HG03108 (cell line): ENCODE measurements at regions not wholly inside any gene's neighbourhood (a gene's known extent, or its start where the extent isn't known, plus 50 kb on each side); places are given as distances from the start of the nearest gene placed in this dataset.
"Not testable (repeated sequence)": the region's sequence is repeated elsewhere in the genome, so short reads cannot be mapped to it uniquely, and the experiment has no call there.

Experiments
- ATAC-seq: cut with Tn5 transposase; IDR thresholded peaks from one replicate; pipeline ENCODE4 v1.9.1; 2021; ENCODE audit warnings: moderate library complexity; ENCODE audit not compliant: unreplicated experiment

DNA sequence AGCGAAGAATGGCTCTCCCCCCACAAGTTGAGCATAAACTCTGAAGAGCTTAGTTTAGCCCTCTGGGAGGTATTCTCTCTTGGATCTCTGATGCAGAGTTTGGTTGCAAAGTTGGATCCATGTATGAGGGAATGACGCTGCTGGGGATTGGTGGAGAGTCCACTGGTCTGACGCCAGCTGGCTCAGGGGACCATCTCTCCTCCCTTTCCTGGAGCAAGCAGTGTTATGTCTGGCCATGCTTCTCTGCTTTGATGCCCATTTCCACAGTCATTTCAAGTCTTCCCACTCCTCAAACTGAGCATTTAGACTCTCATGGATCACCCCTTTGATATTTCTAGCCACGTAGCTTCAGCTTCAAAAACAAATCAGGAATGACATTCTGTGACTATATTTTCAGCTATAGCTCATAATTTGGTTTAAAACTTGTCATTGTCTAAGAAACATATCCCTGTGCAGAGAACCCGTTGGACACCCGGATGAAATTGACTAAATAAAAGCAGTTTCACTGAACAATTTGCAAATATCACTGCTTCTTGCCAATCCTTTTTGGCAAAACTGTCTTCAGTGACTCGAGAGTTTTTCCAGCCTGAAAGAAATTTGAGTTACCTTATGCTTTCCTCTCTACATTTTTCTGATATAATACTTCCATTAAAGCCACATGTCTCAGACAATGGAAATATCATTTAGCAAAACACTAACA lies 193.4 kb upstream of the CDH11 start:
- no peak for ATAC-seq

DNA sequence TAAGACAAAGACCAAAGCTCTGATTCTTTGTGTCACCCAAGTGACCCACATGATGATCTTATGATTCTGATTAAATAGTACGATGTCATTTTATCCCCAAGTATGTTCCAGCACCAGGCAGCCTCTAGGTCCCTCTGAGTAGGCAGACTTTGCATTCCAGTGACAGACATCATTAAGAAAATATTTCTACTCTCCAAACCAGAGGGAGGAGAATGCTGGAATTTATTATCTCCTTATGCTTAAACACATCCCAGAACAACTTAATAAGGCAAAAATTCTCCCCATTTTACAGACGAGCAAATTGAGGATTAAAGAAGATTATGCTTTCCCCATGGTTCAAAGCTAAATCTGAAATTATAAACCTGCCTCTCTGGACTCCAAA lies 192.8 kb upstream of the CDH11 start:
- no peak for ATAC-seq

DNA sequence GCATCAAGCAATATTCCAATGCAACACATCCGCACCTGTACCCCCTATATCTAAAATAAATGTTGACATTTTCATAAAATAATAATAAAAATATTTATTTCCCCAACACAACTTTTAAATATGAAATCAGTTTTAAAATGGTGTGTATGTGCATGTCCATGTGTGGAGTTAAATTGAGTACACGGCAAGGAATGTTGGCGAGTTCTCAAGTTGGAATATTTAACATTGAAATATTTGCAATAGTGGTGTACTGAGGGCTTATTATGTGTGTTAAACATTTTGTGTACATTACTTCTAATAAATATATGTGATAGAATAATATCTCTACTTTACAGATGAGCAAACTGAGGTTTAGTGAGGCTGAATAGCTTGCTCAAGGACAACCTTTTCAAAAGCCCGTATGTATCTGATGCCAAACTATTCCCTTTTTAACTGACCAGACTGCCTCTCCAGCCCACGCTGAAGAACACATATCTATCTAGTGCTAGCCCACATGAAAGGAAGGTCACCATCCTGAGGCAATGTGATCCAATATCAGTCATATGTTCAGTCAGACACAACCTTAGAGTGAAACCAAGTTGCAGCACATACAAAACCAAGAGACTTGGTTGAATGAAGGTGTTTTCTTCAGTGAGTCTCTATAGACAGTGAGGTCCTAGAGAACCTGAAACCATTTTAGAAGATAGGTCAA lies 192.2 kb upstream of the CDH11 start:
- ATAC-seq, result no peak

DNA sequence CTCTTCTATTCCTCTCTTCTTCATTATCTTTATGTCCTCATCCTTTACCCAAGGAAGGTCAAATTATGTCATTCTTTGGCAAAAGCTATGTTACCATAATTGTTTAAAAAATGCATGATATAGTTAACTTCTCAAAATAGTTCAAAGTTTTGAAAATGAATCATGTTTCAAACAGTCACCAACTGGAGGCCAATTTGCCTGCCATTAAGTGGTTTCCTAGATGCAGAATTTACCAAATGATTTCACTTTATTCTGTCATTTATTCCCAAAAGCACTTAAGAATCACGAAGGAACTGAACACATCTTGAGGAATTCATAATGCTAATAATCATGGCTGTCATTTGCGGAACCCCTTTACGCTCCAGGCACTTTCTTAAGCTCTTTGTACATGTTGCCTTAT lies 190.9 kb upstream of the CDH11 start:
- no peak for ATAC-seq

DNA sequence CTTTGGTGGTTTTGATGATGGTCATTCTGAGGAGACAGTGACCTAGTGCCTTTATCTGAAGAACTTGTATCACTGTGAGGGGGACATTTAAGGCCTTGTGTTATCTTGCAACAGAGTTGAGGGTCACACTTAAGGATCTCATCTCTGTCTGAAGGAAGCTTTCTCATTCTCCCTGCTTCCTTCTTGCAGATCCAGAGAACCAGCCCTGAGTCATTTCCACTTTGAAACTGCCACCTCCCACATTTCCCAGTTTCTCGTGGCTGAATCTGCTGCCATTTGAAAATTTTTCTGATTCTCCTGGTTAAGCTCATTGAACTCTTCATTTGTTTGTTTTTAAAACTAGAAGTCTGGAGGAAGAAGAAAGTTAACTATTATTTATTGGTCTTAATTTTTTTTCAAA lies 190.2 kb upstream of the CDH11 start:
- ATAC-seq, result no peak

DNA sequence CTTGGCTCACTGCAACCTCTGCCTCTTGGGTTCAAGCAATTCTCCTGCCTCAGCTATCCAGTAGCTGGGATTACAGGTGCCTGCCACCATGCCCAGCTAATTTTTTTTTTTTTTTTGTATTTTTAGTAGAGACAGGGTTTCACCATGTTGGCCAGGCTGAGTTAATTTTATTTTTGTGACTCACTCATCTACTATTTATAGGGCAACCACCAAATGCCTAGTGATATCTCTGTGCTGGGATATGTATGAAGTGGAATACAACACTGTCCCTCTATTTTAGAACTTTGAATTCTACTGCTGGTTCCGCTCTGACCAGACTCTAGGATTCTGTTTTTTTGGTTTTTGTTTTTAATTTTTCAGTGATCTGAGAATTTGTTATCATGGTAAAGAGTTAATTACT lies 188.6 kb upstream of the CDH11 start:
- ATAC-seq, result not testable (repeated sequence)

DNA sequence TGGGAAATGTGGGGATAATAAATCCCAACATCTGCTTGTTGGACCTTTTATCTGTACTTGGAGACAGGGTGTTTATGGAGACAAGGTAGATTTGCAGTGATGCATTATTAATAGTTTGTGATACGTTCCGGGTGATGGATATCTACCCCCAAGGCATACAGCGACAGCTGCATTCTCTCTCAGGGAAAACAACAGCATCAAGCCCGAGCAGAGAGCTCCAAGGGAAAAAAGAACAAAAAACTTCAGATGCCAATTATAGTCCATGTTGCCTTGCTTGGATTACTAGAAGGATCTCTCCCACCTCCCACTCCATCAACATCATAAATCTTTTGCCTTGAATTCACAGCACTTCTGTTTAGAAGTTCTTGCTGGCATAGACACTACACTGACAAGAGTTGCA lies 187.5 kb upstream of the CDH11 start:
- ATAC-seq, result no peak

DNA sequence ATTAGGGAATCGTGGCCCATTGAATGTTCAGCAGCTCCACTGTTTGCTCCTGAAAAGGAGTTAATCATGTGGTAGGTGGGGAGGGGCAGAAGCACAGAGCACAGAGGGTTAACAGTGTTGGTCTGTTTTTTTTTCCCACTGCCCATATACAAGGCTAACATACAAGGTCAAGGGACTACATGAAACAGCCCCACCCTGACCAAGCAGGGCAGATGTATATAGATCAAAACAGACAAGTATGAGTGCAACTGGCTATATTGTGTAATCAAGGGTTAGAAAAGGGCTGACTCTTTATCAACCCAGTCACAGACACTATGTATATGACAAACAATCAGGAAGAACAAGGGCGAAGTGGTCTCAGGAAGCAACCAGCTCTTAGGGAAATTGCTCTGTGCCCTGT lies 186.6 kb upstream of the CDH11 start:
- no peak for ATAC-seq

DNA sequence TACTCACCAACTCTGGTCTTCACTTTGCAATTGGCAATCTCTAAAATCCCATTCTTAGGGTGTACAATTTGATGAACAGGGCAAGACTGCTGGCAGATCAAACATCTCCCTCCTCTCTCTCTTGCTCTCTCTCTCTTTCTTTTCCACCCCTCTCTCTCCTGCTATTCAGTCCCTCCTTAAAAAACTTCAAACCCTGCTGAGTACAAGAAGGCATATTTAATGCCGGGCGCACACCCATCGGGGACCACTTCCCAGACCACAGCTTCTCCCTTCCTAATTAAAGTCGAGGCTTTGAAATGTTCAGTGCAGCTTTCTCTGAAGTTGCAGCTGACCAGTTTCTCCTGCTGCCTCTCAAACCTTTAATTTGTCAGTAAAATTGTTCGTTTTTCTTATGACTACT lies 185.4 kb upstream of the CDH11 start:
- no peak for ATAC-seq

DNA sequence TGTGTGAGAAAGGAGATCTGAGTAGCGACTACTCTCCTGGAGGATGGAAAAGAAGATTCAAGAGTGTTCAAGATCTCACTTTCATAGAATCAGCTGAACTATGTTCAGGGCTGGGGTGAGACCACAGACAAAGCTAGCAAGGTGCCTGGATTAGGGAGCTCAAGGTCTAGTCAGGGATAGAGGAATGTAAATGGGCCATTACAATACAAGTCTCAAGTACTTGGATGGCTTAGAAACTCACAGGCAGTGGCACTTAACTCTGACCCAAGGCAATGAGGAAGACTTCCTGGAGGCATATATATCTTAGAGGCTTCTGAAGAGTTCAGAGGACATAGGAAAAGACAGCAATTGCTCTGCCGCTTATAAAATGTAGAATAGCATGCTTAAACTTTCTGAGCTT lies 184.9 kb upstream of the CDH11 start:
- ATAC-seq, result no peak

DNA sequence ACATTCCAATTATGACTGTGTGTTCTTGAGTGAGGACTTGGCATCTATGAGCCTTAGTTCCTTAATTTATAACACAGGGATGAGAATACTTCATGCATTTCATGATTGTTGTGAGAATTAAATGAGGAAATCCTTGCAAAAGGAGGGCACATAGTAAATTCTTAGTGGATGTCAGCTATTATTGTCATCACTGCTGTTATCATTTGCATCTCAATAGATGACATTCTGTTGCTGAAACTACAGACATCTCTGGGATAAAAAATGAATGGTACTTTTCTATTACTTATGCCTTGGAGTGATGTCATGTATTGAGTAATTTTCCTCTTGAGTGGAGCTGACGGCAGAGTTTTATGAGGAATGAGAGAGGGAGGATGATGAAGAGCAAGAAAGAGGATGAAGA lies 184.4 kb upstream of the CDH11 start:
- no peak for ATAC-seq

DNA sequence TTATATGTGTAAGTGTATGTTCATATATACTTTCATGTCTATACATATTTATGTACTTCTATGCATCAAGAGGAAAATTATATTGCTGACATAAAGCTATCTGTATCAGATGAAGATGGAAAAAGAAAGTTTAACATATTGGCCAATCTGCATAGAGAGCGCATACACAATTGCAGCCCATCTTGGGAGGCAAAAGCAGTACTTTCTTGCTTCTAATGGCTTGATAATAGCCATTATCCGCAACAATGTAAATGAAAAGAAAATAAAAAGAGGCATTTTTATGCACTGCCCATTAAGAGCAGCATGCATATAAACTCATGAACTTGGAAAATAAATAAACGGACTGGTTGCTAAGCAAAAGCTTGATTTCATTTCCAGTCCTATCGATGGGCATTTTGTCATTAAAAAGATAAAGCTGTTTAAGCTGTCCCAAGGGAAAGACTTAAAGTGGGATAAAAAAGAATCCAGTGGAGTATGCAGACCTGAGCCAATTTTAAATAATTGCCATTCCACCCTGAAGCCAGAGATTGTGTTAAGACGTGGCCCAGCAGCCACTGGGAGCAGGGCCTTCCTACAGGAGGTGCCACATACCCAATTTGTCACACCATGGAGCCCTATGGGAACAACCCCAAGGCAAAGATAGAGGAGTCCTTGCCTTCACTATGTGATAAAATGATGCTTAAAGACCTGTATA lies 183.6 kb upstream of the CDH11 start:
- ATAC-seq, result no peak

DNA sequence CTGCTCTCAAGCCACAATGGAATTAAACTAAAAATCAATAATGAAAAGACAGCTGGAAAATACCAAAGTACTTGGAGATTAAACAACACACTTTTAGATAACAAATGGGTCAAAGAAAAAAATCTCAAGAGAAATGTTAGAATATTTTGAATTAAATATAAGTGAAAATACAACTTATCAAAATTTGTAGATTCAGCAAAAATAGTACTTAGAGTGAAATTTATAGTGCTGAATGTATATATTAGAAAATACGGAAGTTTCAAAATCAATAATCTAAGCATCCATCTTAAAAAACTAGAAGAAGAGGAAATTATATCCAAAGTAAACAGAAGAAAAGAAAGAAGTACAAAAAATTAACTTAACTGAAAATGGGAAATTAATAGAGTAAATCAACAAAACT lies 179.2 kb upstream of the CDH11 start:
- no peak for ATAC-seq

DNA sequence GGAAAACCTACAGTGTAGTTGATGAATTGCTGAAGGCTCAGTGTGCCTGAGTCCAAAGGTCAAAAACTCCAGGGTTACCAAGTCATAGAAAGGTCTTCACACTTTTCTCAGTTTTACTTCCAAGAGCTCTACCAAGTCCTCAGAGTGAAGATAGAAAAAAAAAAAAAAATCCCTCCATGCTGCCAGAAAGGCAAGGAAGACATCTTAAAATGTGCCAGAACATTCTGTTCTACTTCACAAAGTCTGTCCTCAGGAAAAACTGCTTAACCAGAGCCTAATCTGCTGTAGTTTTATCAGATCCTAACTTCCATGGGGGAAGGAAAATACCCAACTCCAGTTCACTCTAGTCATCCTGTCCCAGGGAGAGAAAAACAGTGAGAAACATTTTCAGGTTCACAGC lies 175.6 kb upstream of the CDH11 start:
- no peak for ATAC-seq

DNA sequence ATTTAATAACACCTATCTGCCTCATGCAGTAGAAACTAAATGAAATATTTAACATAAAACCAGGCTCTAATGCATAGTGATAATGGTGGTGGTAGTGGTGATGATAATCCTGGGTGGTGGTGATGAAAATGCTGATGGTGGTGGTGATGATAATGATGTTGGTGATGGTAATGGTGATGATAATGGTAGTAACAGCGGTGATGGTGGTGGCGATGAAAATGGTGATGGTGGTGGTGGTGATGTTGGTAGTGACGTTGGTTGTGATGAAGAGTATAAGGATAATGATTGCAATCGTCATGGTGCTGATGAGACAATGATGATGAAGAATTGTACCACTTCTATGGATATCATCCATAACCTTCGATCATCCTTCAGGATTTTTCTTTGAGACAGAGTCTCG lies 173.7 kb upstream of the CDH11 start:
- no peak for ATAC-seq

DNA sequence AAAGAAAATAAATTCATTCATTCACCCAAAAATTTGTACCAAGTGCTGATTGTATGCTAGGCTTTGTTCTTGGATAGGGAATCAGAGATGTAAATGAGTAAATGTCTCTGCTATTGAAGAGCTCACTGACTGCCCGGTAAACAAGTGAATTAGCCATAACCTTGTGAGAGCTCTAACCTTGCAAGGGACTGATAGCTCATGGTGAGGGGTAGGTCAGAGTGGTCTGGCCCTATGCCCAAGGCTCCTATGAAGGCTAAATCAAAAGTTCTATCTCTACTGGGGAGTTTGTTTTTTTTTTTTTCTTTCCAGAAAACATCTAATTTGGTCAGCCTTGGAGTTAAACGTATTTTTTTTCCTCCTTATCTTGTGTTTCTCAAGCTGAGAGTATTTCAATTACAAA lies 172.8 kb upstream of the CDH11 start:
- ATAC-seq, result no peak

DNA sequence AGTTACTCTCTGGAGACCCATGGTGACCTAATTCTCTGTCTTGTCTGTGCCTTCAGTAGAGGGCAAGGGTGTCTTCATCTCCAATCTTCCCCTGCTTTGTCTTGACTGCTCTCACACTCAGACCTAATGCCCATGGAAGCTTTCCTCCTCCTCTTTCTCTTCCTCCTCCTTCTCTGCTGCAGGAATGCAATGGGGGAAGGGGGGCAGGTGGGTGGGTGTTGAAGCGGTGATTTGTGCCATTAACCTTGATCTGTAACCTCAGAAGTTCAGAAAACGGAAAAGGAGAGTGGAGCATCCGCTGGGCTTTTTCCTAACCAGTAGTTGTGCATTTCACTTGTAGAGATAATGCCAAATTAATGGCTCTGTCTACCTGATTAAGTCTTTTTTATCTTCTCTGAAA lies 172.3 kb upstream of the CDH11 start:
- no peak for ATAC-seq

DNA sequence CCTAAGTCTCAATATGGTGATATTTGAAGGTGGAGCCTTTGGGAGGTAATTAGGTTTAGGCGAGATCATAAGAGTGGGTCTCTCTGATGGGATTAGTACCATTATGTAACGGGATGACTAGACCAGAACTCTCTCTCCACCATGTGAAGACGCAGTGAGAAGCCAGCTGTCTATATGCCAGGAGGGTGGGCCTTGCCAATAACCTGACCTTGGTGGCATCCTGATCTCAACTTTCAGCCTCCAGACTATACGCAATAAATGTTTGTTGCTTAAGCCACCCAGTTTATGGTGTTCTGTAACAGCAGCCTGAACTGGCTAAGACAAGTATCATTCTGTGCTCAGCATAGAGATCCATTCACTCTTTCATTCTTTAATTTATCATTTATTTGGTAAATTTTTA lies 167.2 kb upstream of the CDH11 start:
- no peak for ATAC-seq

DNA sequence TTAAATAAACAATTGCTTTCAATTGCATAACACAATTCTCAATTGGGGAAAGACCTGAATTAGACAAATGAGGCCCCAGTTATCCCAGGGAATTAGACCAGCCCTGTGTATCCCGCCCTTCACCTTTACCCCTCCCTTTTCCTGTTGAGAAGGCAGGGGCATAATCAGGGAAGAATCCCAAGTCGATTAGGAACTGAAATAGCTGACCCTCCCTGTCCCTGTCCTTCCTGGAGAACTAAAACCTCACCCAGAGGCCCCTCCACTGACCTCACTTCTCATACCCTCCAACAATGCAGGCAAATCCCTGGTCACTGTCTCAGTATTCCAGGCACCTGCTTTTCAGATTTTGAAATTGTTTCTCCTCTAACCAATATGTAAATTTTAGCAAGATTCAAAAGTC lies 165.4 kb upstream of the CDH11 start:
- ATAC-seq, result no peak

DNA sequence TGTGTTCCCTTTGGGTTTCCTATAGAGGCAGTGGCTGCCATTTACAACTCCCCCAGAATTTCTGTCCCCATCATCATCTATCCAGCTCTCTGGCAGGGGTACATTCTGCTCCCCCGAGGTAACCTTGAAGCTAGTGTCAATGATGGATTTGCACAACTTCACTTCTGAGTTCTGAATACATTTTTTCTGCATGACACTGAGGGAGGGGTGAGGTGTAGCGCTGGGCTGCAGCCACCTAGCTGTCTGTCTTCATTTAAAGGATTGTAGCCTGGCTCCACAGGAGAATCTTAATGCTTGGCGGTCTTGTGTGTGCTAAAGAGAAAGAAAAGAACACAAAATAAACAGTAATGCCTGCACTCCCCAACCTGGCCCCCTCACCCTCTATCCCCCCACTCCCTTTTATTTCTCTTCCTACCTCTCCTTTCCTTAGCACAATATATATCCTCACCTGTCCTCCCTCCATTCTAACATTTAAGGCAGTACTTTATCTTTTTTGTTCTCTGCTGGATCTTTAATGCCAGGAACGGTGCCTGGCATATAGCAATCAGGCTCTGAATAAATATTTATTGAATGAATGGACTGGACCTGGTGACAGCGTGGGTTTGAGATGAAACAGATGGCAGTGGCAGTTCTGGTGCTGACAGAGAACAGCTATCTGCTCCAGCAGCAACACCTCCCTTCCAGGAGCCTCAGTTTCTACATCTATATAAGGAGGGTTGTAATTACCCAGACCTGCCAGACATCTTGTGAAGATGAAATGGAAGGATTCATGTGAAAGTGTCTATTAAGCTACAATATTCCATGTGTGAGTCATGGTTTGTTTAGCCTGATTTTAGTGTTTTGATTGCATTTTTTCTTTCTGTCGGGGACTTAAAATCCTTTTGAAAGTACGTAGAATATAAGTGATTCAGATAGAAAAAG lies 163.5 kb upstream of the CDH11 start:
- ATAC-seq, result no peak

DNA sequence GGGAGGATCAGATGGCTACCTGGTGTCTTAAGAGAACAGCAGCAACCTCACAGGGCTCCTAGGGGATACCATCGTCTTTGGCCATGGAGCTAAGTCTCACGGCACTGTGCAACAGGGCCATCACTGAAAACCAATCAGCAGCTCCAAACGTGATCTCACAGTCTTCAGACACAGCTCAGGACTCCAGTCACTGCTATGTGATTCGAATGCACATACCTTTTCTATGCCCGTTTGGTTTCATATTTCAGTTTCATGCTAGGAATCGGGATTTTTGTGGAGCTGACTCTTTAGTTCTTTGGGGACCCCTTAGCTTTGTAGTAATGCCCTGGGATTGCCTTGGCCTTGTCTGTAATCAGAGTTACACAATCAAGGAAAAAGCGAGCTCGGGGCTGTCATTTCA lies 162.8 kb upstream of the CDH11 start:
- ATAC-seq, result no peak
